ENCODE measurements at regions not wholly inside any gene's neighbourhood (a gene's known extent, or its start where the extent isn't known, plus 50 kb on each side); places are given as distances from the start of the nearest gene placed in this dataset.

GRCh38 chr6:1257778-1258177, 54.1 kb upstream of the FOXQ1 start:
- H3K4me3 Mint-ChIP-seq: no peak overlapping the region
- H3K27me3 Mint-ChIP-seq (ENCODE audit: low read depth): peaks cover 6% of the 10 kb centered on the region
- DNase-seq (no peak), ATAC-seq (no peak)
- H3K36me3 Mint-ChIP-seq (ENCODE audit: low read depth): no peaks in the 10 kb centered on the region
- ChIA-PET CTCF (no interaction called here), POLR2A (no interaction called here)
- H3K4me1 Mint-ChIP-seq (ENCODE audit: low read depth): no peaks in the 10 kb centered on the region
- no peak overlapping the region for H3K27ac Mint-ChIP-seq
- no peaks in the 10 kb centered on the region for H3K9me3 Mint-ChIP-seq (ENCODE audit: insufficient read depth)

GRCh38 chr6:1256435-1257008, 55.4 kb upstream of the FOXQ1 start:
- Mint-ChIP-seq H3K4me1 (ENCODE audit: low read depth) (no peaks in the 10 kb centered on the region), H3K27me3 (ENCODE audit: low read depth) (peaks cover 6% of the 10 kb centered on the region), H3K27ac (no peak overlapping the region), H3K9me3 (ENCODE audit: insufficient read depth) (no peaks in the 10 kb centered on the region), H3K4me3 (no peak overlapping the region), H3K36me3 (ENCODE audit: low read depth) (no peaks in the 10 kb centered on the region)
- CTCF ChIA-PET: no interaction called here
- DNase-seq: no peak
- no peak for ATAC-seq
- POLR2A ChIA-PET: no interaction called here

GRCh38 chr6:1255636-1256365, 56.1 kb upstream of the FOXQ1 start:
- Mint-ChIP-seq H3K27me3 (ENCODE audit: low read depth) (peaks cover 6% of the 10 kb centered on the region), H3K9me3 (ENCODE audit: insufficient read depth) (no peaks in the 10 kb centered on the region), H3K4me3 (no peak overlapping the region), H3K27ac (no peak overlapping the region), H3K36me3 (ENCODE audit: low read depth) (no peaks in the 10 kb centered on the region), H3K4me1 (ENCODE audit: low read depth) (no peaks in the 10 kb centered on the region)
- POLR2A ChIA-PET: no interaction called here
- CTCF ChIA-PET: no interaction called here
- DNase-seq: no peak
- no peak for ATAC-seq

- H3K9me3 Mint-ChIP-seq (ENCODE audit: insufficient read depth): no peaks in the 10 kb centered on the region
- no peaks in the 10 kb centered on the region for H3K36me3 Mint-ChIP-seq (ENCODE audit: low read depth)
- no peak for DNase-seq
- no peak overlapping the region for H3K27ac Mint-ChIP-seq
- H3K4me3 Mint-ChIP-seq: no peak overlapping the region
- ChIA-PET POLR2A (no interaction called here), CTCF (no interaction called here)
- H3K27me3 Mint-ChIP-seq (ENCODE audit: low read depth): peaks cover 3% of the 10 kb centered on the region
- no peaks in the 10 kb centered on the region for H3K4me1 Mint-ChIP-seq (ENCODE audit: low read depth)
- no peak for ATAC-seq
Observed at GRCh38 chr6:1254326-1254725, 57.6 kb upstream of the FOXQ1 start.

GRCh38 chr6:1253816-1254215, 58.1 kb upstream of the FOXQ1 start:
- Mint-ChIP-seq H3K27me3 (ENCODE audit: low read depth) (peaks cover 7% of the 10 kb centered on the region), H3K9me3 (ENCODE audit: insufficient read depth) (no peaks in the 10 kb centered on the region), H3K4me1 (ENCODE audit: low read depth) (no peaks in the 10 kb centered on the region), H3K36me3 (ENCODE audit: low read depth) (no peaks in the 10 kb centered on the region), H3K27ac (no peak overlapping the region), H3K4me3 (no peak overlapping the region)
- ATAC-seq (no peak), DNase-seq (no peak)
- ChIA-PET POLR2A (no interaction called here), CTCF (no interaction called here)

- DNase-seq: no peak
- ATAC-seq: no peak
- H3K36me3 Mint-ChIP-seq (ENCODE audit: low read depth): no peaks in the 10 kb centered on the region
- no peaks in the 10 kb centered on the region for H3K4me1 Mint-ChIP-seq (ENCODE audit: low read depth)
- no peak overlapping the region for H3K4me3 Mint-ChIP-seq
- CTCF ChIA-PET: no interaction called here
- no peak overlapping the region for H3K27ac Mint-ChIP-seq
- H3K27me3 Mint-ChIP-seq (ENCODE audit: low read depth): peaks cover 7% of the 10 kb centered on the region
- no peaks in the 10 kb centered on the region for H3K9me3 Mint-ChIP-seq (ENCODE audit: insufficient read depth)
- POLR2A ChIA-PET: no interaction called here
Observed at GRCh38 chr6:1251198-1252155, 60.4 kb upstream of the FOXQ1 start.

- ChIA-PET CTCF (no interaction called here), POLR2A (no interaction called here)
- ATAC-seq: no peak
- H3K4me3 Mint-ChIP-seq: no peak overlapping the region
- H3K36me3 Mint-ChIP-seq (ENCODE audit: low read depth): no peaks in the 10 kb centered on the region
- H3K27ac Mint-ChIP-seq: no peak overlapping the region
- no peaks in the 10 kb centered on the region for H3K4me1 Mint-ChIP-seq (ENCODE audit: low read depth)
- no peak for DNase-seq
- H3K9me3 Mint-ChIP-seq (ENCODE audit: insufficient read depth): no peaks in the 10 kb centered on the region
- H3K27me3 Mint-ChIP-seq (ENCODE audit: low read depth): peaks cover 7% of the 10 kb centered on the region
Observed at GRCh38 chr6:1250489-1251197, 61.3 kb upstream of the FOXQ1 start.

GRCh38 chr6:1247894-1248293, 64.0 kb upstream of the FOXQ1 start:
- Mint-ChIP-seq H3K4me1 (ENCODE audit: low read depth) (no peaks in the 10 kb centered on the region), H3K9me3 (ENCODE audit: insufficient read depth) (no peaks in the 10 kb centered on the region), H3K27me3 (ENCODE audit: low read depth) (peaks cover 7% of the 10 kb centered on the region), H3K4me3 (no peak overlapping the region), H3K27ac (no peak overlapping the region), H3K36me3 (ENCODE audit: low read depth) (no peaks in the 10 kb centered on the region)
- CTCF ChIA-PET: no interaction called here
- DNase-seq (no peak), ATAC-seq (no peak)
- POLR2A ChIA-PET: no interaction called here

GRCh38 chr6:1247056-1247455, 64.8 kb upstream of the FOXQ1 start:
- ATAC-seq: no peak
- H3K4me3 Mint-ChIP-seq: no peak overlapping the region
- H3K27me3 Mint-ChIP-seq (ENCODE audit: low read depth): peaks cover 7% of the 10 kb centered on the region
- H3K27ac Mint-ChIP-seq: no peak overlapping the region
- no peaks in the 10 kb centered on the region for H3K4me1 Mint-ChIP-seq (ENCODE audit: low read depth)
- no peaks in the 10 kb centered on the region for H3K9me3 Mint-ChIP-seq (ENCODE audit: insufficient read depth)
- H3K36me3 Mint-ChIP-seq (ENCODE audit: low read depth): no peaks in the 10 kb centered on the region
- ChIA-PET POLR2A (no interaction called here), CTCF (no interaction called here)
- no peak for DNase-seq

- DNase-seq: no peak
- Mint-ChIP-seq H3K36me3 (ENCODE audit: low read depth) (no peaks in the 10 kb centered on the region), H3K27ac (no peak overlapping the region), H3K27me3 (ENCODE audit: low read depth) (peaks cover 9% of the 10 kb centered on the region), H3K4me3 (no peak overlapping the region), H3K9me3 (ENCODE audit: insufficient read depth) (no peaks in the 10 kb centered on the region), H3K4me1 (ENCODE audit: low read depth) (no peaks in the 10 kb centered on the region)
- ChIA-PET CTCF (no interaction called here), POLR2A (interaction anchor here (0.6 kb wide), 1 partner anchor 279 kb away, joined by 3 read pairs; no protein-coding TSS in a partner anchor)
- ATAC-seq: no peak
Observed at GRCh38 chr6:1244941-1245340, 67.0 kb upstream of the FOXQ1 start.

GRCh38 chr6:1244278-1244677, 67.6 kb upstream of the FOXQ1 start:
- H3K4me3 Mint-ChIP-seq: no peak overlapping the region
- no peaks in the 10 kb centered on the region for H3K9me3 Mint-ChIP-seq (ENCODE audit: insufficient read depth)
- H3K27ac Mint-ChIP-seq: no peak overlapping the region
- no peak for DNase-seq
- H3K36me3 Mint-ChIP-seq (ENCODE audit: low read depth): no peaks in the 10 kb centered on the region
- ChIA-PET POLR2A (no interaction called here), CTCF (no interaction called here)
- no peaks in the 10 kb centered on the region for H3K4me1 Mint-ChIP-seq (ENCODE audit: low read depth)
- H3K27me3 Mint-ChIP-seq (ENCODE audit: low read depth): peaks cover 6% of the 10 kb centered on the region
- no peak for ATAC-seq

- ATAC-seq (no peak), DNase-seq (no peak)
- Mint-ChIP-seq H3K27me3 (ENCODE audit: low read depth) (peaks cover 2% of the 10 kb centered on the region), H3K27ac (no peak overlapping the region), H3K4me1 (ENCODE audit: low read depth) (no peaks in the 10 kb centered on the region), H3K4me3 (no peak overlapping the region), H3K9me3 (ENCODE audit: insufficient read depth) (no peaks in the 10 kb centered on the region), H3K36me3 (ENCODE audit: low read depth) (no peaks in the 10 kb centered on the region)
- ChIA-PET CTCF (no interaction called here), POLR2A (no interaction called here)
Observed at GRCh38 chr6:1242446-1242845, 69.5 kb upstream of the FOXQ1 start.
